GM12878 (cell line): ENCODE measurements at regions not wholly inside any gene's neighbourhood (a gene's known extent, or its start where the extent isn't known, plus 50 kb on each side); places are given as distances from the start of the nearest gene placed in this dataset.
"Not testable (repeated sequence)": the region's sequence is repeated elsewhere in the genome, so short reads cannot be mapped to it uniquely, and the experiment has no call there.

Source experiments
- ESRRA ChIP-seq: IDR thresholded peaks from 2 replicates; pipeline ENCODE4 v1.6.1; 2012; ENCODE audit warnings: mild to moderate bottlenecking, low read length, improper control_type of control experiment
- HDAC6 ChIP-seq: fragments of 200-600 bp; sonication (generic); IDR thresholded peaks from one replicate; pipeline ENCODE4 v1.8.0; 2017; ENCODE audit warnings: antibody characterized with exemption; ENCODE audit not compliant: unreplicated experiment
- POLR2A ChIP-seq: IDR thresholded peaks from 2 replicates; pipeline ENCODE4 v1.6.1; 2011; ENCODE audit warnings: low read depth, mild to moderate bottlenecking, low read length
- TBL1XR1 ChIP-seq: IDR thresholded peaks from 2 replicates; pipeline ENCODE4 v1.6.1; 2012; ENCODE audit warnings: low read depth, low read length, improper control_type of control experiment
- TF ChIP-seq, protein P1 (sequence below), 3 experiments: IDR thresholded peaks in 2 of 3; conservative IDR thresholded peaks in 1 of 3; 2 replicates each; pipeline ENCODE4 v1.5.1; 2011; ENCODE audit warnings: low read depth in 3 of 3, low read length in 3 of 3, mild to moderate bottlenecking in 3 of 3, control low read depth in 2 of 3, moderate library complexity in 2 of 3, inconsistent platforms in 1 of 3, mixed read lengths in 1 of 3; ENCODE audit not compliant: control insufficient read depth in 2 of 3, insufficient read depth in 1 of 3; ENCODE audit errors: extremely low read depth in 1 of 3
- TF ChIP-seq, protein P2 (sequence below): IDR thresholded peaks from 2 replicates; pipeline ENCODE4 v1.6.1; 2012; ENCODE audit warnings: mild to moderate bottlenecking, low read depth, low read length

DNA sequence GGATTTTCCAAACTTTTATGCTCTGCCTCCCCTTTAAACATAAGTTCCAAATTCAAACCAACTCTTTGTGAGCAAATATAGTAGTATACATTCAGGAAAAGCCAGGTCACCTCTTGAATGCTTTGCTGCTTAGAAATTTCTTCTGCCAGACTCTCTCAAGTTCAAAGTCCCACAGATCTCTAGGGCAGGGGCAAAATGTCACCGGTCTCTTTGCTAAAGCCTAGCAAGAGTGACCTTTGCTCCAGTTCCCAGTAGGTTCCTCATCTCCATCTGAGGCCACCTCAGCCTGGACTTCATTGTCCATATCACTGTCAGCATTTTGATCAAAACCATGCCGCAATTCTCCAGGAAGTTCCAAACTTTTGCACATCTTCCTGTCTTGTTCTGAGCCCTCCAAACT, 382.3 kb downstream of the PIK3C3 start:
- not testable (repeated sequence) for TF ChIP-seq HDAC6, POLR2A, TBL1XR1, ESRRA
- TF ChIP-seq, protein P1, sequence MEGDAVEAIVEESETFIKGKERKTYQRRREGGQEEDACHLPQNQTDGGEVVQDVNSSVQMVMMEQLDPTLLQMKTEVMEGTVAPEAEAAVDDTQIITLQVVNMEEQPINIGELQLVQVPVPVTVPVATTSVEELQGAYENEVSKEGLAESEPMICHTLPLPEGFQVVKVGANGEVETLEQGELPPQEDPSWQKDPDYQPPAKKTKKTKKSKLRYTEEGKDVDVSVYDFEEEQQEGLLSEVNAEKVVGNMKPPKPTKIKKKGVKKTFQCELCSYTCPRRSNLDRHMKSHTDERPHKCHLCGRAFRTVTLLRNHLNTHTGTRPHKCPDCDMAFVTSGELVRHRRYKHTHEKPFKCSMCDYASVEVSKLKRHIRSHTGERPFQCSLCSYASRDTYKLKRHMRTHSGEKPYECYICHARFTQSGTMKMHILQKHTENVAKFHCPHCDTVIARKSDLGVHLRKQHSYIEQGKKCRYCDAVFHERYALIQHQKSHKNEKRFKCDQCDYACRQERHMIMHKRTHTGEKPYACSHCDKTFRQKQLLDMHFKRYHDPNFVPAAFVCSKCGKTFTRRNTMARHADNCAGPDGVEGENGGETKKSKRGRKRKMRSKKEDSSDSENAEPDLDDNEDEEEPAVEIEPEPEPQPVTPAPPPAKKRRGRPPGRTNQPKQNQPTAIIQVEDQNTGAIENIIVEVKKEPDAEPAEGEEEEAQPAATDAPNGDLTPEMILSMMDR (IDR thresholded peaks at IDR 0.05 in 2 of 3, conservative IDR thresholded peaks at IDR 0.05 in 1 of 3; ENCODE audit: control insufficient read depth in 2 of 3, extremely low read depth in 1 of 3, insufficient read depth in 1 of 3, low read depth in 3 of 3, low read length in 3 of 3) = not testable (repeated sequence)
- TF ChIP-seq, protein P2, sequence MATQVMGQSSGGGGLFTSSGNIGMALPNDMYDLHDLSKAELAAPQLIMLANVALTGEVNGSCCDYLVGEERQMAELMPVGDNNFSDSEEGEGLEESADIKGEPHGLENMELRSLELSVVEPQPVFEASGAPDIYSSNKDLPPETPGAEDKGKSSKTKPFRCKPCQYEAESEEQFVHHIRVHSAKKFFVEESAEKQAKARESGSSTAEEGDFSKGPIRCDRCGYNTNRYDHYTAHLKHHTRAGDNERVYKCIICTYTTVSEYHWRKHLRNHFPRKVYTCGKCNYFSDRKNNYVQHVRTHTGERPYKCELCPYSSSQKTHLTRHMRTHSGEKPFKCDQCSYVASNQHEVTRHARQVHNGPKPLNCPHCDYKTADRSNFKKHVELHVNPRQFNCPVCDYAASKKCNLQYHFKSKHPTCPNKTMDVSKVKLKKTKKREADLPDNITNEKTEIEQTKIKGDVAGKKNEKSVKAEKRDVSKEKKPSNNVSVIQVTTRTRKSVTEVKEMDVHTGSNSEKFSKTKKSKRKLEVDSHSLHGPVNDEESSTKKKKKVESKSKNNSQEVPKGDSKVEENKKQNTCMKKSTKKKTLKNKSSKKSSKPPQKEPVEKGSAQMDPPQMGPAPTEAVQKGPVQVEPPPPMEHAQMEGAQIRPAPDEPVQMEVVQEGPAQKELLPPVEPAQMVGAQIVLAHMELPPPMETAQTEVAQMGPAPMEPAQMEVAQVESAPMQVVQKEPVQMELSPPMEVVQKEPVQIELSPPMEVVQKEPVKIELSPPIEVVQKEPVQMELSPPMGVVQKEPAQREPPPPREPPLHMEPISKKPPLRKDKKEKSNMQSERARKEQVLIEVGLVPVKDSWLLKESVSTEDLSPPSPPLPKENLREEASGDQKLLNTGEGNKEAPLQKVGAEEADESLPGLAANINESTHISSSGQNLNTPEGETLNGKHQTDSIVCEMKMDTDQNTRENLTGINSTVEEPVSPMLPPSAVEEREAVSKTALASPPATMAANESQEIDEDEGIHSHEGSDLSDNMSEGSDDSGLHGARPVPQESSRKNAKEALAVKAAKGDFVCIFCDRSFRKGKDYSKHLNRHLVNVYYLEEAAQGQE = not testable (repeated sequence)
